Colonic mucosa (tissue), 4 donors: ENCODE measurements at regions not wholly inside any gene's neighbourhood (a gene's known extent, or its start where the extent isn't known, plus 50 kb on each side); places are given as distances from the start of the nearest gene placed in this dataset.
"Not testable (repeated sequence)": the region's sequence is repeated elsewhere in the genome, so short reads cannot be mapped to it uniquely, and the experiment has no call there.

Source experiments
- DNase-seq: peaks from one replicate; pipeline ENCODE4 v3.0.0-alpha.2; 2020
- H3K27ac ChIP-seq: fragments of 200-600 bp; one replicate; pipeline ENCODE4 v1.8.0; 2021
- H3K27me3 ChIP-seq: fragments of 200-600 bp; one replicate; pipeline ENCODE4 v1.8.0; 2021
- H3K36me3 ChIP-seq: fragments of 200-600 bp; one replicate; pipeline ENCODE4 v1.8.0; 2021
- H3K4me1 ChIP-seq: fragments of 200-600 bp; one replicate; pipeline ENCODE4 v1.8.0; 2021; ENCODE audit warnings: mild to moderate bottlenecking
- H3K4me3 ChIP-seq: fragments of 200-600 bp; one replicate; pipeline ENCODE4 v1.8.0; 2021
- H3K9ac ChIP-seq, 2 donors: one replicate each; pipeline ENCODE4 v1.7.0; 2013; ENCODE audit warnings: control low read depth in 2 of 2, low read depth in 2 of 2, low read length in 2 of 2
- H3K9me3 ChIP-seq: fragments of 200-600 bp; one replicate; pipeline ENCODE4 v1.8.0; 2021
- intact Hi-C: fragments of 100-400 bp; cut with DNase I; formaldehyde crosslinking; loops from one replicate; pipeline ENCODE4 v1.14.1; 2022
- TF ChIP-seq, protein P1 (sequence below): fragments of 200-600 bp; IDR thresholded peaks from one replicate; pipeline ENCODE4 v1.8.0; 2022; ENCODE audit warnings: antibody characterized with exemption, mild to moderate bottlenecking
- donor health status: healthy.
- donor health status: DM: no; HTN: no; CAD: no.
- donor health status: DM: no; HTN: no; CAD: no.

DNA sequence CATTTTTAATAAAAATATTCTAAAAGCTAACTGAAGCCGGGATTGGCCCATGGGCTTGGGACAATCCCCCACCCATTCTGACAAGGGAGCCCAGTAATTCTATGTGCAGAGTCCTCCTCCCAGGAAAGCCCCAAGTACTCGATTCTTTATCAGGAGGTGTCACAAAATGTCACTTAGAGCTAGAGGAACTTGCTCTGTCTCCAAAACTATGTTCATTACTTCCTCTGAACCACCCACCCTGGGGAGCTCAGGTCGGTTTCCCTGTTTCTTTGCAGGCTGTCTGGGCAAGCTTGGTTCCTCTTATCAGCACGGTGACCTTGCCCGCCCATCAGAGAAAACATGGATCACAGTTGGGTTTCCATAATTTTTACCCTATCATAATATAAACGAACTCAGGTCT lies 430.6 kb upstream of the ID2 start:
- TF ChIP-seq, protein P1, sequence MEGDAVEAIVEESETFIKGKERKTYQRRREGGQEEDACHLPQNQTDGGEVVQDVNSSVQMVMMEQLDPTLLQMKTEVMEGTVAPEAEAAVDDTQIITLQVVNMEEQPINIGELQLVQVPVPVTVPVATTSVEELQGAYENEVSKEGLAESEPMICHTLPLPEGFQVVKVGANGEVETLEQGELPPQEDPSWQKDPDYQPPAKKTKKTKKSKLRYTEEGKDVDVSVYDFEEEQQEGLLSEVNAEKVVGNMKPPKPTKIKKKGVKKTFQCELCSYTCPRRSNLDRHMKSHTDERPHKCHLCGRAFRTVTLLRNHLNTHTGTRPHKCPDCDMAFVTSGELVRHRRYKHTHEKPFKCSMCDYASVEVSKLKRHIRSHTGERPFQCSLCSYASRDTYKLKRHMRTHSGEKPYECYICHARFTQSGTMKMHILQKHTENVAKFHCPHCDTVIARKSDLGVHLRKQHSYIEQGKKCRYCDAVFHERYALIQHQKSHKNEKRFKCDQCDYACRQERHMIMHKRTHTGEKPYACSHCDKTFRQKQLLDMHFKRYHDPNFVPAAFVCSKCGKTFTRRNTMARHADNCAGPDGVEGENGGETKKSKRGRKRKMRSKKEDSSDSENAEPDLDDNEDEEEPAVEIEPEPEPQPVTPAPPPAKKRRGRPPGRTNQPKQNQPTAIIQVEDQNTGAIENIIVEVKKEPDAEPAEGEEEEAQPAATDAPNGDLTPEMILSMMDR = no peak
- Histone ChIP-seq H3K9ac (no peak overlapping the region), H3K4me1 (no peaks in the 10 kb centered on the region), H3K27me3 (no peaks in the 10 kb centered on the region), H3K9me3 (no peaks in the 10 kb centered on the region), H3K4me3 (no peak overlapping the region), H3K36me3 (no peaks in the 10 kb centered on the region), H3K27ac (no peak overlapping the region)
- intact Hi-C loops = no loop called here
- no peak for DNase-seq

DNA sequence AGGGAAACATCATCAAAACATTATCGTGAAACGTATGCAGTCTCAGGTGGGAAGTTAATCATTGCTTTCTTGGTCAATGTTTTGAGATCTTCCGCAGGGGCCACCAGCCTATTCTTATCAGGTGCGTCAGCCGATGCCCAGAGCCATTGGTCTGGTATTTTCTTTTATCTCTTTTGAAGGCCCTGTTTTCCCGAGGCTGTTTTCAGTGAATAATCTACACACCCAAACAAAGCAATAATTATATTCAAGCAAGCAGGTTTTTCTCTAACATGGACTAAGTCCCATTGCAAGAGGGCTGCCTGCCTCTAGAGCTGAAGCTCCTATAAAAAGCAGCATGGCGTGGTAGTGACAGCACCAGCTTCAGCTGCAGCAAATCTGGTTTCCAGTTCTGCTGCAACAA lies 430.0 kb upstream of the ID2 start:
- Histone ChIP-seq H3K4me1 (no peaks in the 10 kb centered on the region), H3K9ac (no peak overlapping the region), H3K27me3 (no peaks in the 10 kb centered on the region), H3K36me3 (no peaks in the 10 kb centered on the region), H3K4me3 (no peak overlapping the region), H3K9me3 (no peaks in the 10 kb centered on the region), H3K27ac (no peak overlapping the region)
- TF ChIP-seq, protein P1 = no peak
- intact Hi-C loops = no loop called here
- no peak for DNase-seq

DNA sequence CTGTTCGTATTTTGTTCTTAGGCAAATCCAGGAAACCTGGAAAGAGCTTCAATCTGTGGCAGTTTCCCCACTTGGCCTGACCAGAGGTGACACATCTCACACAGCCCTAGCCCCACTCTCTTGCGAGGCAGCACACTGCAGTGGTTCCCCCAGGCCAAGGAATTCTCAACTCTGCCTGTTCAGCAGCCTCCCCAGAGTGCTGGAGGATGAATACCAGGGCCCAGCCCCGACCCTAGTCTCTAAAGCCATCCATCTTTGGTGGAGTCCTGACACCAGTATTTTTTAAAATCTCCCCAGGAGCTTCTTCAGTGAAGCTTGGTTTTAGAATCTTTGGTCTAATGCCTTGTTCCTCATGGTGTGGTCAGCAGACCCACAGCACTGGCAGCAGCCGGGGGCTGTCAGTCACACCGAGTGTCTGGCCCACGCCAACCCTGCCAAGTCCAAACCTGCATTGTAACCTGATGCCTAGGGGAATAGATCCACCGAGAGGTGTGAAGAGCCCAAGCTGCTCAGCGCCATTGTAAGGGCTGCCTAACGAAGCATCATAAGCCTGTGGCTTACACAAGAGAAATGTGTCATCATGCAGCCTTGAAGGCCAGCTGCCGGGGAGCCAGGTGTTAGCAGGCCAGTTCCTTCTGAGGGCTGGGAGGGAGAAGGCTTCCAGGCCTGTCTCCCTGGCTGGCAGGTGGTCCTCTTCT lies 428.7 kb upstream of the ID2 start:
- Histone ChIP-seq H3K4me3 (no peak overlapping the region), H3K4me1 (no peaks in the 10 kb centered on the region), H3K27ac (no peak overlapping the region), H3K27me3 (no peaks in the 10 kb centered on the region), H3K36me3 (no peaks in the 10 kb centered on the region), H3K9me3 (no peaks in the 10 kb centered on the region), H3K9ac (no peak overlapping the region)
- TF ChIP-seq, protein P1 = no peak
- no peak for DNase-seq
- intact Hi-C loops = no loop called here

DNA sequence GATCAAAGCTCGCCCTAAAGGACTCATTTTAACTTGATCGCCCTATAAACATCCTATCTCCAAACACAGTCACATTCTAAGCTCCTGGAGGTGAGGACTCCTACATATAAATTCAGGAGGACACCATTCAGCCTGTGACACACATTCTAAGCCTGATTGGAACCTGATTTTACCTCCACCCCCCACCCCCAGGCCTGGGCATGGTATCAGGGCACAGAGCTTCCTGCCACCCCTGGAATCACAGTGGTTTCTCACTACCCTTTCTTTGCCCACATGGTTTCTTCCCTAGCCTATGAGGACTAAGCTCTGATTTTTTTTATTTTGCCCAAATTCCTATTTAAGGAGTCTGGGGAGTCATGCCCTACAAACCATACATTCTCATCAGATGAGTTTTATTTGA lies 428.1 kb upstream of the ID2 start:
- no peak overlapping the region for H3K27ac ChIP-seq
- DNase-seq = no peak
- H3K9ac ChIP-seq = no peak overlapping the region
- no peaks in the 10 kb centered on the region for H3K4me1 ChIP-seq
- no peaks in the 10 kb centered on the region for H3K9me3 ChIP-seq
- H3K27me3 ChIP-seq = no peaks in the 10 kb centered on the region
- H3K4me3 ChIP-seq = no peak overlapping the region
- no peaks in the 10 kb centered on the region for H3K36me3 ChIP-seq
- TF ChIP-seq, protein P1 = no peak
- intact Hi-C loops = no loop called here

DNA sequence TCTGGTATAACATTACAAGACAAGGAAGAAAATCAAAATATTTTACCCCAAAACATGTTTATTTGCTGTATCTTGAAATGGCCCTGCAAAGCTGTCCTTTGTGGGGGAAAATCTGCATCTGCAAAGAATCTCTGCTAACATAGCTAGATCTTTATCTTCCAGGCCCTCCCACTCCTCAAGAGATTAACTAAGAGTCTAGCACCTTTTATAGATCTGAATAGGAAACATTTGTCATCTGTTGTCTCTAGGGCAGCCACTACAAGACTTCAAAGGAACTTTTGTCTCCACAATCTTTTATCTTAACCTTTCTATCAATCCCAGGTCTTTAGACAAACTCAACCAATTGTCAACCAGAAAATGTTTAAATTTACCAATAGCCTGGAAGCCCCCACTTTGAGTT lies 427.6 kb upstream of the ID2 start:
- H3K9ac ChIP-seq, H3K4me1 ChIP-seq, H3K4me3 ChIP-seq, H3K27me3 ChIP-seq, H3K27ac ChIP-seq, H3K36me3 ChIP-seq, H3K9me3 ChIP-seq, DNase-seq, intact Hi-C loops: not testable (repeated sequence)

DNA sequence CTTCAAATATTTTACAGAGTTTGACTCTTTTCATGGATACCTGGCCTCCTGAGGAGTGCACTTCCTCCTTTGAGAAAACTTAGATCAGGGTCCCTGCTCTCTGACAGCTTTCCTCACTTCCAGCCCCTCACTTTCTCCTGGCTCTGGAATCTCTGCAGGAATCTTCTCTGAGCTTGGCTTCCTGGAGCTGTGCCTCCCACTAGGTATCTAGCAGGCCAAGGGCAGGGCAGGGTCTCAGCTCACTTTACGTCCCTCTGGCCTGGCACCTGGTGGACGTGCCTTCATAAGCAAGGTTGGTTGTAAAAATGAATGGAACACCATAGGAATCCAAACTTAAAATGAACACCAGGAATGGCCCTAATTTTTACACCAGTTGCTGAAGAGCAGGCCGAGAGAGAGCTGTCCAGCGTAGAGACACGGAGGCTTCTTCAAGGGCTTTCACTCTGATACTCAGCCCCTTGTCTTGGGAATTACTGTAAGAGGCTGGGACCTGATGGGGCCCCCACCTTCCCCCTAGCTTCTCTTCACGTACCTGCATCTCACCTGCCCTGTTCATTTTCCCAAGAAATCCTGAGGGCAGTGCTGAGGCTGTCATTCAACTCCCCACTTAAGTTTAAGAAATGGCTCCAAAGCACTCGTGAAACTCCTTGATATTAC lies 426.9 kb upstream of the ID2 start:
- no peaks in the 10 kb centered on the region for H3K9me3 ChIP-seq
- no peaks in the 10 kb centered on the region for H3K36me3 ChIP-seq
- intact Hi-C loops = no loop called here
- no peak overlapping the region for H3K27ac ChIP-seq
- H3K4me3 ChIP-seq = no peak overlapping the region
- H3K9ac ChIP-seq = no peak overlapping the region
- TF ChIP-seq, protein P1 = no peak
- no peaks in the 10 kb centered on the region for H3K4me1 ChIP-seq
- DNase-seq = no peak
- H3K27me3 ChIP-seq = no peaks in the 10 kb centered on the region
